ENCODE measurements at regions not wholly inside any gene's neighbourhood (a gene's known extent, or its start where the extent isn't known, plus 50 kb on each side); places are given as distances from the start of the nearest gene placed in this dataset.

GRCh38 chr14:98131406-98131805 lies 1140.6 kb downstream of the BCL11B start:
- H3K27ac Mint-ChIP-seq: no peak overlapping the region
- TF ChIP-seq ESRRA (CRISPR knock-in tag; IDR thresholded peaks at IDR 0.05; ENCODE audit: borderline replicate concordance) (no peak), ZNF232 (CRISPR knock-in tag; IDR thresholded peaks at IDR 0.05) (no peak), ZBTB21 (CRISPR knock-in tag; IDR thresholded peaks at IDR 0.05; ENCODE audit: borderline replicate concordance) (no peak), TP53 (CRISPR knock-in tag; IDR thresholded peaks at IDR 0.05) (no peak), ATF2 (CRISPR knock-in tag; IDR thresholded peaks at IDR 0.05; ENCODE audit: borderline replicate concordance, low read depth) (no peak), NFE2L1 (CRISPR knock-in tag; IDR thresholded peaks at IDR 0.05) (no peak)
- ATAC-seq: no peak
- CTCF ChIA-PET: no interaction called here
- H3K9me3 Mint-ChIP-seq: no peaks in the 10 kb centered on the region
- peaks cover 6% of the 10 kb centered on the region for H3K4me1 Mint-ChIP-seq
- POLR2A ChIA-PET: no interaction called here
- DNase-seq (ENCODE audit: low spot score): no peak
- H3K36me3 Mint-ChIP-seq: no peaks in the 10 kb centered on the region
- no peaks in the 10 kb centered on the region for H3K27me3 Mint-ChIP-seq (ENCODE audit: low read depth)
- H3K4me3 Mint-ChIP-seq: no peak overlapping the region

- ATAC-seq: no peak
- ChIA-PET POLR2A (no interaction called here), CTCF (no interaction called here)
- no peak for DNase-seq (ENCODE audit: low spot score)
- Mint-ChIP-seq H3K36me3 (no peaks in the 10 kb centered on the region), H3K4me1 (peaks cover 29% of the 10 kb centered on the region), H3K27me3 (ENCODE audit: low read depth) (no peaks in the 10 kb centered on the region), H3K27ac (no peak overlapping the region), H3K9me3 (no peaks in the 10 kb centered on the region), H3K4me3 (no peak overlapping the region)
- TF ChIP-seq TEAD4 (CRISPR knock-in tag; IDR thresholded peaks at IDR 0.05) (no peak), JAZF1 (CRISPR knock-in tag; IDR thresholded peaks at IDR 0.05) (no peak), ZSCAN18 (CRISPR knock-in tag; IDR thresholded peaks at IDR 0.05) (no peak), ETV6 (CRISPR knock-in tag; IDR thresholded peaks at IDR 0.05) (no peak), ZNF425 (CRISPR knock-in tag; conservative IDR thresholded peaks at IDR 0.05) (no peak), ATF2 (CRISPR knock-in tag; IDR thresholded peaks at IDR 0.05; ENCODE audit: borderline replicate concordance, low read depth) (no peak), ZBTB43 (CRISPR knock-in tag; IDR thresholded peaks at IDR 0.05) (no peak), ATF6 (CRISPR knock-in tag; IDR thresholded peaks at IDR 0.05) (no peak), ZNF423 (CRISPR knock-in tag; IDR thresholded peaks at IDR 0.05) (no peak), ZNF532 (CRISPR knock-in tag; IDR thresholded peaks at IDR 0.05; ENCODE audit: borderline replicate concordance) (no peak), GABPB1 (CRISPR knock-in tag; IDR thresholded peaks at IDR 0.05) (no peak), NR3C1 (CRISPR knock-in tag; conservative IDR thresholded peaks at IDR 0.05; ENCODE audit: low read depth) (no peak), CREM (CRISPR knock-in tag; IDR thresholded peaks at IDR 0.05) (no peak)
Observed at GRCh38 chr14:98133806-98134205, 1138.2 kb downstream of the BCL11B start.

Measured in WTC11 (cell line).